Right lobe of liver (tissue), 4 donors: ENCODE measurements at regions not wholly inside any gene's neighbourhood (a gene's known extent, or its start where the extent isn't known, plus 50 kb on each side); places are given as distances from the start of the nearest gene placed in this dataset.

Experiments used
- CTCF ChIP-seq, 4 donors: fragments of 200-600 bp in 3 of 4; fragments of 450-650 bp in 1 of 4; IDR thresholded peaks; one replicate each; pipeline versions ENCODE4 v1.5.1 to v1.8.0; 2016 to 2022; ENCODE audit warnings: antibody characterized with exemption in 4 of 4, mild to moderate bottlenecking in 2 of 4
- POLR2A ChIP-seq: fragments of 450-650 bp; IDR thresholded peaks from one replicate; pipeline ENCODE4 v1.6.1; 2017; ENCODE audit warnings: antibody characterized with exemption, mild to moderate bottlenecking
- donor health status: DM: no; HTN: no; CAD: no.
- donor health status: DM: no; HTN: no; CAD: no.
- donor health status: DM: no; HTN: yes; CAD: no.

DNA sequence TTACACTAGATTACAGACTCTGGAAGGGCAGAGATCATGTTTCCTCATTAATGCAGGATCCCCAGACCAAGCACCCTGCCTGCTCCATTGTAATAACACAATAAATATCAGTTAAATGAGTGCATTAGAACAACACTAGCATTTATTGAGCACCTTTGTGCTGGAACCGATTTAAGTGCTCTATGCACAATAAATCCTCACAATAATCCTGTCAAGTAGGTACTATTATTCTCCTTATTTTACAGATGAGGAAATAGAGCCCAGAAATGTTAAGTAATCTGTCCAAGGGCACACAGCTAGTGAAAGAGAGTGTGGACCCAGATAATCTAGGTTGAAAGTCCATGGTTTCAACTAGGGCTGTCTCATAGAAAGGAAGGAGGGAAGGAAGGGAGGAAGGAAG lies 69.8 kb downstream of the MAP1LC3B2 start:
- TF ChIP-seq CTCF (IDR thresholded peaks at IDR 0.05) (no peak), POLR2A (no peak)
